HepG2 (cell line): ENCODE measurements at regions not wholly inside any gene's neighbourhood (a gene's known extent, or its start where the extent isn't known, plus 50 kb on each side); places are given as distances from the start of the nearest gene placed in this dataset.

ENCODE experiments used
- ATAC-seq: fragments of 200-7000 bp; cut with Tn5 transposase; 3 replicates; pipeline ENCODE4 v1.9.1; 2020; ENCODE audit warnings: mild to moderate bottlenecking, moderate library complexity
- BruUV-seq: library from RNA; stranded (reverse); fragments of 400-500 nt; replicated peaks from 2 replicates; lab custom pipeline; 2021; lab: Mats Ljungman, UMichigan
- CTCF ChIA-PET: fragments of 300-600 bp; formaldehyde crosslinking; extraction: SDS; loops from one replicate; lab custom pipeline; 2021; ENCODE audit warnings: low total read pairs, inconsistent platforms, low intra/inter-chr PET ratio; lab: Yijun Ruan, JAX
- POLR2A ChIA-PET: fragments of 350-600 bp; sonication (Branson Sonifier 250); formaldehyde crosslinking; loops from one replicate; lab custom pipeline; 2020; ENCODE audit warnings: antibody characterized with exemption, inconsistent platforms; lab: Yijun Ruan, JAX
- DNase-seq: peaks from one replicate; pipeline ENCODE4 v3.0.0-alpha.2; 2015; ENCODE audit warnings: low spot score
- FAIRE-seq: peaks from 3 replicates; lab custom pipeline; 2011; peaks lifted over from hg19 to GRCh38; lab: Jason Lieb, UNC
- H2AFZ ChIP-seq: one replicate; pipeline ENCODE4 v1.6.1; 2011; ENCODE audit warnings: low read length, inconsistent platforms
- H3K27ac ChIP-seq: fragments of 300-600 bp; 3 replicates; pipeline ENCODE4 v1.8.0; 2011; ENCODE audit warnings: mixed run types, mild to moderate bottlenecking, mixed read lengths, low read length, inconsistent platforms; ENCODE audit not compliant: insufficient read depth; ENCODE audit errors: extremely low read length
- H3K27me3 ChIP-seq, 2 experiments: fragments of 200-600 bp in 1 of 2; 2 replicates in 1 of 2; 3 replicates in 1 of 2; pipeline versions ENCODE4 v1.6.0 to v1.8.0; 2011; ENCODE audit warnings: low read length in 2 of 2, mild to moderate bottlenecking in 2 of 2, moderate library complexity in 2 of 2, inconsistent platforms in 1 of 2; ENCODE audit not compliant: insufficient read depth in 2 of 2, control insufficient read depth in 1 of 2
- H3K36me3 ChIP-seq, 2 experiments: fragments of 200-600 bp in 1 of 2; replicated peaks in 1 of 2; 2 replicates in 1 of 2; 3 replicates in 1 of 2; pipeline versions ENCODE4 v1.5.1 to v1.8.0; 2011; ENCODE audit warnings: low read length in 2 of 2, inconsistent platforms in 1 of 2; ENCODE audit not compliant: insufficient read depth in 2 of 2, control insufficient read depth in 1 of 2
- H3K4me1 ChIP-seq: 2 replicates; pipeline ENCODE4 v1.5.1; 2012; ENCODE audit warnings: low read length, inconsistent platforms; ENCODE audit not compliant: insufficient read depth
- H3K4me2 ChIP-seq: 2 replicates; pipeline ENCODE4 v1.6.0; 2011; ENCODE audit warnings: low read depth, low read length, inconsistent platforms
- H3K4me3 ChIP-seq, 3 experiments: fragments of 200-600 bp in 1 of 3; sonication (generic), shearing (Covaris generic) in 1 of 3; replicated peaks in 1 of 3; 2 replicates each; pipeline ENCODE4 v1.5.1; 2011 to 2016; ENCODE audit warnings: low read length in 3 of 3, inconsistent platforms in 2 of 3, low read depth in 2 of 3, mild to moderate bottlenecking in 2 of 3, control low read depth in 1 of 3, mixed read lengths in 1 of 3; ENCODE audit not compliant: insufficient read depth in 1 of 3
- H3K79me2 ChIP-seq: one replicate; pipeline ENCODE4 v1.6.1; 2011; ENCODE audit warnings: low read length, inconsistent platforms; ENCODE audit not compliant: insufficient read depth
- H3K9ac ChIP-seq: 2 replicates; pipeline ENCODE4 v1.6.0; 2011; ENCODE audit warnings: mild to moderate bottlenecking, low read depth, low read length, inconsistent platforms; ENCODE audit not compliant: insufficient read depth
- H3K9me3 ChIP-seq: 2 replicates; pipeline ENCODE4 v1.5.1; 2012; ENCODE audit warnings: mild to moderate bottlenecking, low read length
- H4K20me1 ChIP-seq: 2 replicates; pipeline ENCODE4 v1.6.0; 2011; ENCODE audit warnings: inconsistent platforms, mild to moderate bottlenecking, low read length, moderate library complexity; ENCODE audit not compliant: insufficient read depth
- KDM4B ChIP-seq: sonication (generic); formaldehyde crosslinking; IDR thresholded peaks from 2 replicates; pipeline ENCODE4 v1.4.0; 2020; ENCODE audit warnings: missing genetic modification reagents
- TEAD2 ChIP-seq: sonication (generic); formaldehyde crosslinking; IDR thresholded peaks from 2 replicates; pipeline ENCODE4 v1.9.0; 2021; ENCODE audit warnings: missing genetic modification reagents
- U2AF2 ChIP-seq: fragments of 200-400 bp; formaldehyde crosslinking; IDR thresholded peaks from 2 replicates; pipeline ENCODE4 v1.6.1; 2017; ENCODE audit warnings: low read depth, mild to moderate bottlenecking, low read length
- YEATS2 ChIP-seq: sonication (generic); formaldehyde crosslinking; IDR thresholded peaks from 2 replicates; pipeline ENCODE4 v1.4.0; 2020; ENCODE audit warnings: missing genetic modification reagents, borderline replicate concordance
- ZNF17 ChIP-seq: sonication (generic); formaldehyde crosslinking; IDR thresholded peaks from 2 replicates; pipeline ENCODE4 v1.5.0; 2020; ENCODE audit warnings: mild to moderate bottlenecking, missing genetic modification reagents
- ZNF432 ChIP-seq: sonication (generic); formaldehyde crosslinking; IDR thresholded peaks from 2 replicates; pipeline ENCODE4 v1.5.0; 2020; ENCODE audit warnings: missing genetic modification reagents, mild to moderate bottlenecking, borderline replicate concordance
- ZNF674 ChIP-seq: sonication (generic); formaldehyde crosslinking; IDR thresholded peaks from 2 replicates; pipeline ENCODE4 v1.5.0; 2020; ENCODE audit warnings: low read depth, mild to moderate bottlenecking, missing genetic modification reagents
- ZNF775 ChIP-seq: sonication (generic); formaldehyde crosslinking; IDR thresholded peaks from 2 replicates; pipeline ENCODE4 v1.4.0; 2020; ENCODE audit warnings: missing genetic modification reagents, mild to moderate bottlenecking, moderate library complexity, borderline replicate concordance
- ZNF788 ChIP-seq: sonication (generic); formaldehyde crosslinking; IDR thresholded peaks from 2 replicates; pipeline ENCODE4 v1.5.0; 2020; ENCODE audit warnings: mild to moderate bottlenecking, missing genetic modification reagents, borderline replicate concordance
- ZNF83 ChIP-seq: sonication (generic); formaldehyde crosslinking; IDR thresholded peaks from 2 replicates; pipeline ENCODE4 v1.4.0; 2020; ENCODE audit warnings: missing genetic modification reagents, mild to moderate bottlenecking, borderline replicate concordance
- ZNF878 ChIP-seq: sonication (generic); formaldehyde crosslinking; IDR thresholded peaks from 2 replicates; pipeline ENCODE4 v1.8.1; 2023; ENCODE audit warnings: mild to moderate bottlenecking, missing genetic modification reagents, moderate library complexity
- whole genome bisulfite sequencing: methylation state at CpG from one replicate; pipeline ENCODE4 v1.1.6; 2017; ENCODE audit warnings: low lambda C conversion rate; 5-methylcytosine and 5-hydroxymethylcytosine counted together
- in situ Hi-C: cut with HindIII; loops from 2 replicates; pipeline ENCODE4 v1.10.0; 2017; ENCODE audit warnings: low pct_unique_long_range_greater_than_20kb; ENCODE audit not compliant: extremely low pct_ligation_motif_present
- intact Hi-C: fragments of 100-400 bp; cut with micrococcal nuclease; formaldehyde crosslinking; loops from one replicate; pipeline ENCODE4 v1.10.0; 2022; ENCODE audit not compliant: unreplicated experiment
- TF ChIP-seq, protein P1 (sequence below): IDR thresholded peaks from 2 replicates; pipeline ENCODE4 v1.6.1; 2016
- TF ChIP-seq, protein P2 (sequence below): sonication (generic); formaldehyde crosslinking; IDR thresholded peaks from 2 replicates; pipeline ENCODE4 v1.4.0; 2020; ENCODE audit warnings: missing genetic modification reagents, mild to moderate bottlenecking, borderline replicate concordance
- TF ChIP-seq, protein P3 (sequence below): sonication (generic); formaldehyde crosslinking; IDR thresholded peaks from 2 replicates; pipeline ENCODE4 v1.4.0; 2020; ENCODE audit warnings: mild to moderate bottlenecking, missing genetic modification reagents

DNA sequence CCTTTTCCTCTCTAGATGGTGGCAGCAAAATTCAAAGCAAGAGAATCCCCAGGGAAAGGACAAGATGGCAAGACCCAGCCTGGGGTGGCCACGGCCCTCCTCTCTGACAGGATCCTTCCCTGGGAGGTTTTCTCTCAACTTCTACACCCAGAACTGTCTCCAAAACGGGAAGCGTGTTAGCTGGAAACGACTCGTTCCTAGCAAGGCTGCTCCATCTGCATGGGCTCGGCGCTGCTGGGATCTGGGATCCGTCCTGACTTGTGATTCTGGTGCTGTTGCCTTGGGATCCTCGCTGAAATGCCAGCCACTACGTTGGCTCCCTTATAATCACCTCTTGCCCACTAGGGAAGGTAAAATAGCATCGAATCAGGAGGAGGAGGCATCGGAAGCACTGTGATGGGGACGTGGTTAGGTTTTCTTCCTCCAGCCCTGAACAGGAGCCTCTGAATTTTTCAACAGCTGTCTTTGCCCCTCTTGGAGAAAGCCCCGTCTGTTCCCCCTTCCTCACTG is 514.8 kb upstream of the MYT1L start (continued):
- TF ChIP-seq, protein P1, sequence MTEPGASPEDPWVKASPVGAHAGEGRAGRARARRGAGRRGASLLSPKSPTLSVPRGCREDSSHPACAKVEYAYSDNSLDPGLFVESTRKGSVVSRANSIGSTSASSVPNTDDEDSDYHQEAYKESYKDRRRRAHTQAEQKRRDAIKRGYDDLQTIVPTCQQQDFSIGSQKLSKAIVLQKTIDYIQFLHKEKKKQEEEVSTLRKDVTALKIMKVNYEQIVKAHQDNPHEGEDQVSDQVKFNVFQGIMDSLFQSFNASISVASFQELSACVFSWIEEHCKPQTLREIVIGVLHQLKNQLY (CRISPR knock-in tag): no peak
- TF ChIP-seq TEAD2 (no peak), KDM4B (CRISPR knock-in tag) (no peak), ZNF17 (CRISPR knock-in tag) (no peak), ZNF432 (no peak), U2AF2 (no peak)
- TF ChIP-seq, protein P2, sequence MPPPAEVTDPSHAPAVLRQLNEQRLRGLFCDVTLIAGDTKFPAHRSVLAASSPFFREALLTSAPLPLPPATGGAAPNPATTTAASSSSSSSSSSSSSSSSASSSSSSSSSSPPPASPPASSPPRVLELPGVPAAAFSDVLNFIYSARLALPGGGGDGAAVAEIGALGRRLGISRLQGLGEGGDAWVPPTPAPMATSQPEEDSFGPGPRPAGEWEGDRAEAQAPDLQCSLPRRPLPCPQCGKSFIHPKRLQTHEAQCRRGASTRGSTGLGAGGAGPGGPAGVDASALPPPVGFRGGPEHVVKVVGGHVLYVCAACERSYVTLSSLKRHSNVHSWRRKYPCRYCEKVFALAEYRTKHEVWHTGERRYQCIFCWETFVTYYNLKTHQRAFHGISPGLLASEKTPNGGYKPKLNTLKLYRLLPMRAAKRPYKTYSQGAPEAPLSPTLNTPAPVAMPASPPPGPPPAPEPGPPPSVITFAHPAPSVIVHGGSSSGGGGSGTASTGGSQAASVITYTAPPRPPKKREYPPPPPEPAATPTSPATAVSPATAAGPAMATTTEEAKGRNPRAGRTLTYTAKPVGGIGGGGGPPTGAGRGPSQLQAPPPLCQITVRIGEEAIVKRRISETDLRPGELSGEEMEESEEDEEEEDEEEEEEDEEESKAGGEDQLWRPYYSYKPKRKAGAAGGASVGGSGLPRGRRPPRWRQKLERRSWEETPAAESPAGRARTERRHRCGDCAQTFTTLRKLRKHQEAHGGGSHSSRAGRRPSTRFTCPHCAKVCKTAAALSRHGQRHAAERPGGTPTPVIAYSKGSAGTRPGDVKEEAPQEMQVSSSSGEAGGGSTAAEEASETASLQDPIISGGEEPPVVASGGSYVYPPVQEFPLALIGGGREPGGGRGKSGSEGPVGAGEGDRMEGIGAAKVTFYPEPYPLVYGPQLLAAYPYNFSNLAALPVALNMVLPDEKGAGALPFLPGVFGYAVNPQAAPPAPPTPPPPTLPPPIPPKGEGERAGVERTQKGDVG: no peak
- TF ChIP-seq, all 625 proteins: peak for 0

DNA sequence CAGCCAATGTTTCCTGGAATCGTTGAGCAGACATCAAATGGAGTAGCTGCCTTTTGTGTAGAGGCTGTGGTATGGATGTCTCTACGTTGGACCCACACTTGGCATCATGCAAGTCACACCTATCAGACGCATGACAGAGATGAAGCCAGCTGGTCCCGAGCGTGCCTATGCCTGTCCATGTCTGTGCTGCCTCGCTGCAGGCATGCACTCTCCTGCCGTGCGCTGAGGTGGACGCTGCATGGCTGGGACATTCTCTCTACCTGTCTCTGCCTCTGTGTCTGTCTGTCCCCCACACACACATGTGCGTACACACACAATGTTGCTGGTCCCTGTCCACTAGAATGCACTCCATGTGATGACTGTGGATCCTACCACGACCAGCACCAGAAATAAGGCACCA is 514.2 kb upstream of the MYT1L start:
- no peaks in the 10 kb centered on the region for H3K79me2 ChIP-seq
- peaks cover 4 to 22% of the 10 kb centered on the region in 2 experiments; a peak in 2 of 5 replicates for H3K27me3 ChIP-seq
- H2AFZ ChIP-seq: no peak overlapping the region
- POLR2A ChIA-PET: no interaction called here
- CTCF ChIA-PET: no interaction called here
- H3K4me3 ChIP-seq: no peak overlapping the region
- H3K9ac ChIP-seq: no peak overlapping the region
- ATAC-seq (no peak), FAIRE-seq (no peak), DNase-seq (no peak)
- H3K36me3 ChIP-seq: no peaks in the 10 kb centered on the region
- no peaks in the 10 kb centered on the region for H4K20me1 ChIP-seq
- H3K4me1 ChIP-seq: no peaks in the 10 kb centered on the region
- in situ Hi-C loops (no loop called here), intact Hi-C loops (no loop called here)
- no TSS peak for BruUV-seq
- no peak overlapping the region for H3K27ac ChIP-seq
- WGBS: 29% methylated on average over 8 of the region's 11 CpGs
- H3K9me3 ChIP-seq: no peaks in the 10 kb centered on the region
- TF ChIP-seq ZNF674 (CRISPR knock-in tag) (no peak), YEATS2 (no peak), ZNF775 (CRISPR knock-in tag) (no peak), ZNF788 (no peak), ZNF83 (CRISPR knock-in tag) (no peak), ZNF878 (CRISPR knock-in tag) (no peak)
- TF ChIP-seq, protein P3, sequence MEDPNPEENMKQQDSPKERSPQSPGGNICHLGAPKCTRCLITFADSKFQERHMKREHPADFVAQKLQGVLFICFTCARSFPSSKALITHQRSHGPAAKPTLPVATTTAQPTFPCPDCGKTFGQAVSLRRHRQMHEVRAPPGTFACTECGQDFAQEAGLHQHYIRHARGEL (CRISPR knock-in tag): no peak
- no peak overlapping the region for H3K4me2 ChIP-seq
